GM23248 (cell line): ENCODE measurements at regions not wholly inside any gene's neighbourhood (a gene's known extent, or its start where the extent isn't known, plus 50 kb on each side); places are given as distances from the start of the nearest gene placed in this dataset.

ENCODE experiments used
- EZH2 ChIP-seq: fragments of 200-600 bp; sonication (generic); IDR thresholded peaks from 2 replicates; pipeline ENCODE4 v1.6.1; 2018; ENCODE audit warnings: antibody characterized with exemption, mild to moderate bottlenecking; ENCODE audit not compliant: insufficient read depth, poor library complexity, severe bottlenecking
- EZH2phosphoT487 ChIP-seq: fragments of 200-600 bp; sonication (generic); IDR thresholded peaks from 2 replicates; pipeline ENCODE4 v1.6.1; 2018; ENCODE audit warnings: antibody characterized with exemption, moderate library complexity, mild to moderate bottlenecking, low read depth; ENCODE audit not compliant: insufficient read depth

GRCh38 chr2:45068571-45069140 is 59.4 kb upstream of the SIX2 start:
- TF ChIP-seq EZH2phosphoT487 (no peak), EZH2 (no peak)
